ENCODE measurements at regions not wholly inside any gene's neighbourhood (a gene's known extent, or its start where the extent isn't known, plus 50 kb on each side); places are given as distances from the start of the nearest gene placed in this dataset.
A peak's percentile ranks its signal among the peaks of the same experiment; 100 is the strongest.

GRCh38 chr6:25012657-25013056 lies 76.9 kb upstream of the RIPOR2 start:
- DNase-seq (ENCODE audit: low read depth) = peak; percentile 63

- DNase-seq (ENCODE audit: low read depth) = no peak
These were observed 77.5 kb upstream of the RIPOR2 start for GRCh38 chr6:25013246-25013645.

- no peak for DNase-seq (ENCODE audit: low read depth)
These were observed 78.6 kb upstream of the RIPOR2 start for GRCh38 chr6:25014369-25014768.

DNA sequence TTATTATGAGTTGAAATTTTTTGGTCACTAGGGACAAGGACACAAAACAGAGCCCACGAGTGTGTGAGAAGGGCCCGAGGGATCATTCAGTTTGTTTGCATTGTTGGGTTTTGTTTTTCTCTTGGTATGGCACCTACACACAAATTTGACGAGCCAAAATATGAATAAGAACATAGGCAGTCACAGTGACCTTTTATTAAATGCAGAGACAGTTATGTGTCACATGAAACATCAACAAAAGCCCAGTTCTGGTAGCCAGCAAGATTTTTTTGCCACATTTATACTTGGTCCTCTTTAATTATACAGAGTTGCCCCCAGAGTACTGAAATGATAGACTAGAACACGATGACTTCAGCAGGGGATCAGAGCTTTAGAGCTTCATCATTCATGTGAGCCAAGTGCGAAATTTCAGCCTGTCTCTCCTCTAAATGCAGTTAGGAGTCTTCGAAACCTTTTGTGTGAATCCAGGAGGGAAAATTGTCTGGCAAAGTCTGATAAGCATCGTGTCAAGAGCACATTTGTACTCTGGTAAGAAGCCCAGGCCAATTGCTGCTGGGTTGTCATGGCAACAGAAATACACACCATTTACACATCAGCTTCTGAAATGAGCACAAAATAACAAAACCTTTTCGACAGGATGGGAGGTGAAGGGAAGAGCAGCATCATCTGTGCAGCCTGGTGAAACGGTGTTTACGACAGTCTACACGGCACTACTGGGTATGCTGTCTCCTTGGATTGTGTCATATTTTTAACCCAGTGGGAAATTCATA lies 79.2 kb upstream of the RIPOR2 start:
- DNase-seq (ENCODE audit: low read depth) = peak; percentile 97

- DNase-seq (ENCODE audit: low read depth) = peak; percentile 74
These were observed 80.4 kb upstream of the RIPOR2 start for GRCh38 chr6:25016014-25016720.

- peak; percentile 90 for DNase-seq (ENCODE audit: low read depth)
These were observed 81.7 kb upstream of the RIPOR2 start for GRCh38 chr6:25017486-25017885.

GRCh38 chr6:25017932-25018567 lies 82.3 kb upstream of the RIPOR2 start:
- DNase-seq (ENCODE audit: low read depth) = peak; percentile 73

DNA sequence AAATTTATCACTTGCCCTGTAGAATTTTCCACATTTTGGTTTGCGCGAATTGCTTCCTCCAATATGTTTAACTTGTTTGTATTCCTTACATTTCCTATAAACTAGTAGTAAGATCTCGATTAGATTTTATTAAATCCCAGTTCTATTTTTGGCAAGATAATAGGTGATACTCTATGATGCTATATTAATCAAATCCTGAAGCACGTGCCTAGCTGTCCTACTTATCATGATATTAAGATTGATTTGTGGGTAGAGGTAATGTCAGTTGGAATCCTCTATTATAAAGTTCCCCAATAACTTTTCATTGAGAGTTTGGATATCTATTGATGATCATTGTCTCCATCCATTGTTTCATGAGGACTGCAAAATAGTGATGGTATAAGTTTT lies 82.8 kb upstream of the RIPOR2 start:
- no peak for DNase-seq (ENCODE audit: low read depth)

- peak; percentile 62 for DNase-seq (ENCODE audit: low read depth)
These were observed 86.4 kb upstream of the RIPOR2 start for GRCh38 chr6:25022140-25022553.

DNA sequence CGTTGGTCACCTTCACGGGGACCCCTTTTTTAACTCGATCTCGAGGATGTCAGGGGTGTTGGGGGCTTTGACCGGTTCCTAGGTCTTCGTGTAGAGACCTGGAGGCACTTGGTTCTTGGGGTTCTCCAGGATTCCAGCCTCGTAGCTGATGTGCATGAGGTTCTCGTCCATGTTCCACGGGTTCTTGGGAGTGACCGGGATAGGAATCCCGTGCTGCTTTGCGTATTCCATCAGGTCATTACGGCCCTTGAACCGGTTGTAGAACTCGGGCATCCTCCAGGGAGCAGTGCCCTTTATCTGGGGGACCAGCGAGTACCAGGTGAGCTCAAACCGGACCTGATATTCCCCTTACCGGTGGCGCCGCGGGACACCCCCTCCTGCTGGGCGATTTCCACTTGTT lies 88.0 kb upstream of the RIPOR2 start:
- no peak for DNase-seq (ENCODE audit: low read depth)

GRCh38 chr6:25024821-25025220 lies 89.1 kb upstream of the RIPOR2 start:
- DNase-seq (ENCODE audit: low read depth) = no peak

DNA sequence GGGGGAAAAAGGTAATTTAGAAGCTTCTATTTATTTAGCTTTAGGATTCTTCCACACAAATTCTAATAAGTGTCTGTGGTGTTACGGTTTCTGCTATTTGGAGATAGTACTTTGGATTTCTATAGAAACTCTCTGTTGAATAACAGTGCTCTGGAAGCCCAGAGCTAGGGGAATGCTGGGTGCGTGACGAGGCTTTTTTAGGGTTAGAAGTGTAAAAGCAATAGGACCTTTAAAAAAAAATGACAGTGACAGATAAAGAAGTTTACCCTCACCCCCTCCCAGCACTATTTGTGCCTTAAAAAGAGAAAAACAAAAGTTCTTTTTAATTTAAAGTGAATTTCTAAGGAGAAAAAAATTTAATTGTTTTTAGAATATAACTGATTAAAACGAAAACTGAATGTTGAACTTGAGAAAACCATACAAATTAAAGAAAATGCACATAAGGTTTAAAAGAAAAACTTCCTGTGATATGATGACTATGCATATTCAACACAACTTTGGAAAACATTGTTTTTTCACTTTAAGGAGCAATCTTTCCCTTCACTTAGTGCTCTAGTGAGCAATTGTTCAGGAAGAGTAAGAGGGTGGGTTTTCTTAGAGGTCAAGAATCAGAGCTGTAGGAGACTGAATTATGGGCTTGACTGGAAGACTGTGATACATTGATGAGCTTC lies 89.6 kb upstream of the RIPOR2 start:
- no peak for DNase-seq (ENCODE audit: low read depth)

- DNase-seq (ENCODE audit: low read depth) = peak; percentile 34
These were observed 90.2 kb upstream of the RIPOR2 start for GRCh38 chr6:25025919-25026301.

- peak; percentile 21 for DNase-seq (ENCODE audit: low read depth)
These were observed 91.0 kb upstream of the RIPOR2 start for GRCh38 chr6:25026723-25027122.

DNA sequence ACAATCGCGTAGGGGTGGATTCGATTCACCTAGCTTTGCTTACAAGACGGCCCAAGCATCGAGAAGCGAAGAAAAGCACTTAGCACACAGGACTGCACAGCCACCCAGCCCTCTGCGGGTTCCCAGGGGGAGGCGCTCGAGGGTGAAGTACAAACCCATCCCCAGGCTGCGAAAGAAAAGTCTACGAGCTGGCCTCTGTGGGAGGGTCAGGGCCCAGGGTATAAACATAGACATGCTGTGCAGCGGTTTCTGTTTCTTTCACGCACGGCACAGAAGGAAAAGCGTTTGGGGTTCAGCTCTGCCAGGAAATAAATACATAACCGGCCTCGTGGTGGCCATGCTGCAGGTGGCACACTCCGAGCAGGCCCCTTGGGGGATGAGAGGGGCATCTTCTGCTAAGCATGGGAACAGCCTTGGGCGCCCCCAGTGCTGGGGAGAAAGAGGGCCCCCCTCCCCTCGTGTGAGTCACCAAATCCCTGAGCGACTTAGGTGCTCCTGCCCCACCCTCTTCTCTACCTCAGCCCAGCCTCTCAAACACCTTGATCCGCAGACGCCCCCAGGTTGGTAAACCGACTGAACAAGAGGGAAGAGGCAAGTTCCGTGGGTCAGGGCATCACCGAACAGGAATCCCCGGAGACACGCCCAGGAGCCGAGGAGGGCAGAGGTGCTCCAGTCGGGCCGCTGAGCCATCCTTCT lies 91.6 kb upstream of the RIPOR2 start:
- no peak for DNase-seq (ENCODE audit: low read depth)

DNA sequence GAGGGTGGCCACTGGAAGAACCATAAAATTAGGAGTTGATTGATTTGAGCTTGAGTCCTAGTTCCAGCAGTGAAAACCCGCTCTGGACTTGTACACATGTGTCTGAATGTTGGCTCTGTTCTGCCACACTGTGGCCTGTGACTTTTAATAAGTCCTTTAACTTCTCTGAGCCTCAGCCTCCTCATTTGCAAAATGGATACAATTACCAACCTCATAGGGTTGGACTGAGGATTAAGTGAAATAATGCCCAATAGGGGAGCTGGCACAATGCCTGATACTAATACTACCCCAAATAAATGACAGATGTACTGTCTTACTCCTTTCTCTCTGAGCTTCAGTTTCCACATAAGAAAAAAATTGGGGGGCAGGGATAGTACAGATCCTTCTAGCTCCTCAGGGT lies 92.6 kb upstream of the RIPOR2 start:
- no peak for DNase-seq (ENCODE audit: low read depth)

GRCh38 chr6:25032934-25033333 lies 97.2 kb upstream of the RIPOR2 start:
- DNase-seq (ENCODE audit: low read depth) = no peak

DNA sequence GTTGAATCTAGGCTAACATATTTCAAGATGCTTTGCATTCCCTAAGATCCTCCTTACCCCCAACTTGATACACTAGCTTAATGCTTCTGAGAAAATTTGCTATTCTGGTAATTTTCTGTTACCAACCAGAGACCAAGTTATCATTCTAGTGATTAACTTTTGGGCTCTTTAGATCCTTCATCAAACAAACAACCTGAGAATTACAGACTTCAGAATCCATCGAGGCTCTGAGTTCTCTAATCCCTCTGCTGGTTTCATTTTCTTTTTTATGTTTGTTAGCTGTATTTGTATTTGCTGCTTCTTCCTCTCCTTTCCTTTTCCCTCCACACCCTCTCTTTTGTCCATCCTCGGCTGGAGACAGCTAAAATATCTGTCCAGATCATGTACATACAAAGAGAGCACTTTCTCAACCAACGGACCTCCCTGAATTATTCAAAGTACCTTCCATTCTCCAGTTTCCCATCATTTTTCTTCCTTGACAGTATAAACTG lies 98.7 kb upstream of the RIPOR2 start:
- peak; percentile 39 for DNase-seq (ENCODE audit: low read depth)

DNA sequence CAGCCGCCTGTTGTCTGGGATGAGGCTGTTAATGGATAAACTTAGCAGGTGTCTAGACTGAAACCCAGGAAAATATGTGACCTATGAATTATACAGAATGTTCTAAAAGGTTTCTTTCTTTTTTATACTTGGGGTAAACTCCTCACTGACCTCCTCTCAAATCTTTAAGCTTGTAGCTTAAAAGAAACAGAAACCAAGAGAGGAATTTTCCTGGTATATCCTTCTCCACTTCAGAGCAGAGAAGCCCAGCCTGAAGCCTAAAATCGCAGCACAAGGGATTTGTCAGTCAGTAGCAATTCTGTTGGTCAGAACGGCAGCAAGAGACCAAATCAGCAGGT lies 99.4 kb upstream of the RIPOR2 start:
- peak; percentile 47 for DNase-seq (ENCODE audit: low read depth)

DNA sequence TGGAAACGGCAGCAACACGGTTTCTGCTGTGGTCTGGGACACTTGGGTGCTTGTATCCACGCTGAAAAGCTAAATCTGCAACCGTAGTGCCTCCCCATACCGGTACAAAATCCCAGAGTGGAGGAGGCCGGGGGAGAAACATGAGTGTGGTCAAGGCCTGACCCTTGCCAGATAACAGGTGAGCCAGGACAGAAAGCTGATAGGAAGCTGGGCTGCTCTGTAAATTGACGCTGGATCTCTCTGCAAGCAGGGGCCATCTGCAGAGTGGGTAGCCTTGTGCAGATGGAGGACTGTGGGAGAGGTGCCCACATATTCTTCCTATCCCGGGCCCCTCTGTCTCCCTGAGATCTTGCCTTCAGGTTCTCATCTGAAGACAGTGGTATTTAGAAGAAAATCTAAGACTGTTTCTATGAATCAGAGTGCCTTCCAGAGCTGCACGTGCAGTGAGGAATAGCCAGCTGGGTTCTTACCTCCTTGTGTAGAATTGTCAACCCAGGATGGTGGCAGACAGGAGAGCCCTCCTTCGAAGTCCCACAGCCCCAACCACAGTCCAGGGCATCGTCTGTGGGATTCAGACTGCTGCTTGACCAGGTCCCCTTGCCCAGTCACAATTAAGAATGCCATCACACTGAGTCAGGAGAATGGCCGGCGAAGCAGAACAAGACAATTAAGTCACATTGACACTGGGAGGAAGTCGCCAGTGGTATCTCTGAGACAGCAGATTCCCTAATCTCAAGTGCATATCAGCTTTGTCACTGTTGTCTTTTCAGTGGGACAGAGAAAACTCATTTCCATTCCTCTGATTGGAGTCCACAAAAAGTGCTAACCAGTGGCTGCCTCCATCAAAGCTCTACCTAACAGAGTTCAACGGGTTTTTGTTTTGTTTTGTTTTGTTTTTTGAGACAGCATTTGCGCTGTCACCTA lies 100.0 kb upstream of the RIPOR2 start:
- peak; percentile 89 for DNase-seq (ENCODE audit: low read depth)

DNA sequence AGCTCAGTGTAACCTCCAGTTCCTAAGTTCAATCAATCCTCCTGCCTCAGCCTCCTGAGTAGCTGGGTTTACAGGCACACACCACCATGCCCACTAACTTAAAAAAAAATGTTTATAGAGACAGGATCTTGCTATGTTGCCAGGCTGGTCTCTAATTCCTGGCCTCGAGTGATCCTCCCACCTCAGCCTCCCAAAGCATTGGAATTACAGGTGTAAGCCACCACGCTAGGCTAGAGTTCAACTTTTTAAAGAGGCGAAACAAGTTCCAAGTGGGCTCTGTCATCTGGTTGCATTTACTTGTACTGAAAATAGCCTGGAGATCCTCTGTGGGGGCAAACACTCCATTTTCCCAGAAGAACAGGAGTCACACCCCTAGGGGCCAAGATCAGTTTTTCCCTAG lies 100.7 kb upstream of the RIPOR2 start:
- no peak for DNase-seq (ENCODE audit: low read depth)

Data from M059J (cell line).